K562 (cell line): ENCODE measurements at regions not wholly inside any gene's neighbourhood (a gene's known extent, or its start where the extent isn't known, plus 50 kb on each side); places are given as distances from the start of the nearest gene placed in this dataset.

Source experiments
- CEBPB ChIP-seq: fragments of 450-650 bp; IDR thresholded peaks from 2 replicates; pipeline ENCODE4 v1.6.1; 2016; ENCODE audit warnings: missing genetic modification characterization, missing compliant biosample characterization
- CTCF ChIP-seq, 3 experiments: IDR thresholded peaks in 2 of 3; conservative IDR thresholded peaks in 1 of 3; 2 replicates each; pipeline ENCODE4 v1.5.1; 2011 to 2012; ENCODE audit warnings: low read length in 3 of 3, mild to moderate bottlenecking in 3 of 3, control low read depth in 2 of 3, improper control_type of control experiment in 1 of 3, inconsistent platforms in 1 of 3, low read depth in 1 of 3, mixed read lengths in 1 of 3, moderate library complexity in 1 of 3; ENCODE audit not compliant: insufficient read depth in 2 of 3
- EHMT2 ChIP-seq: fragments of 450-650 bp; IDR thresholded peaks from 2 replicates; pipeline ENCODE4 v1.6.1; 2018; ENCODE audit warnings: antibody characterized with exemption
- ELK1 ChIP-seq: sonication (generic); formaldehyde crosslinking; IDR thresholded peaks from 2 replicates; pipeline ENCODE4 v1.8.1; 2022; ENCODE audit warnings: missing genetic modification reagents
- MAFK ChIP-seq: IDR thresholded peaks from 2 replicates; pipeline ENCODE4 v1.6.1; 2011; ENCODE audit warnings: low read length, improper control_type of control experiment
- ZNF121 ChIP-seq: sonication (generic); formaldehyde crosslinking; conservative IDR thresholded peaks from 2 replicates; pipeline ENCODE4 v1.8.0; 2022; ENCODE audit warnings: missing genetic modification reagents
- ZNF124 ChIP-seq: sonication (generic); formaldehyde crosslinking; IDR thresholded peaks from 2 replicates; pipeline ENCODE4 v1.8.1; 2022; ENCODE audit warnings: missing genetic modification reagents

GRCh38 chr22:49123621-49124192 is 704.0 kb downstream of the BRD1 start:
- TF ChIP-seq MAFK: no peak
- no peak for TF ChIP-seq ZNF121 (CRISPR knock-in tag)
- TF ChIP-seq ELK1 (CRISPR knock-in tag): no peak
- no peak for TF ChIP-seq ZNF124 (CRISPR knock-in tag)
- TF ChIP-seq CTCF (IDR thresholded peaks at IDR 0.05 in 2 of 3, conservative IDR thresholded peaks at IDR 0.05 in 1 of 3; ENCODE audit: insufficient read depth in 2 of 3, low read depth in 1 of 3, low read length in 3 of 3): no peak
- no peak for TF ChIP-seq EHMT2
- no peak for TF ChIP-seq CEBPB
